A549 (cell line): ENCODE measurements at regions not wholly inside any gene's neighbourhood (a gene's known extent, or its start where the extent isn't known, plus 50 kb on each side); places are given as distances from the start of the nearest gene placed in this dataset.

ENCODE experiments used
- ATAC-seq, 2 experiments: fragments of 200-7000 bp in 1 of 2; fragments of >200 bp in 1 of 2; cut with Nextera tagmentation in 1 of 2; cut with Tn5 transposase in 1 of 2; 3 replicates each; pipeline versions ENCODE4 v1.8.0 to v1.9.1; 2018 to 2020; ENCODE audit warnings: mild to moderate bottlenecking in 1 of 2, moderate library complexity in 1 of 2
- CTCF ChIA-PET: fragments of 300-600 bp; sonication (Branson Sonifier 250); formaldehyde crosslinking; extraction: SDS; loops from one replicate; lab custom pipeline; 2021; ENCODE audit warnings: antibody characterized with exemption, inconsistent platforms; lab: Yijun Ruan, JAX
- POLR2A ChIA-PET: fragments of 350-600 bp; formaldehyde crosslinking; extraction: SDS; loops from one replicate; lab custom pipeline; 2021; ENCODE audit warnings: antibody characterized with exemption, inconsistent platforms; lab: Yijun Ruan, JAX
- DNase-seq, 2 experiments: peaks; one replicate each; pipeline versions ENCODE4 v3.0.0 to v3.0.0-alpha.2; 2011 to 2016; ENCODE audit warnings: low read depth in 1 of 2, low spot score in 1 of 2
- FAIRE-seq: peaks from 2 replicates; lab custom pipeline; 2011; peaks lifted over from hg19 to GRCh38; lab: Jason Lieb, UNC
- H3K27ac ChIP-seq, 2 experiments: fragments of >200 bp; sonication (Bioruptor Twin); formaldehyde crosslinking; 3 replicates each; pipeline ENCODE4 v1.5.1; 2016 to 2017
- H3K4me1 ChIP-seq: fragments of >200 bp; sonication (Bioruptor Twin); formaldehyde crosslinking; 3 replicates; pipeline ENCODE4 v1.6.1; 2016
- H3K4me2 ChIP-seq: fragments of >200 bp; sonication (Bioruptor Twin); formaldehyde crosslinking; 3 replicates; pipeline ENCODE4 v1.6.1; 2016
- H3K4me3 ChIP-seq: fragments of >200 bp; sonication (Bioruptor Twin); formaldehyde crosslinking; 3 replicates; pipeline ENCODE4 v1.5.1; 2016
- H3K9me3 ChIP-seq: fragments of >200 bp; sonication (Bioruptor Twin); formaldehyde crosslinking; 3 replicates; pipeline ENCODE4 v1.6.1; 2016
- CEBPB ChIP-seq, 2 experiments: fragments of >200 bp in 1 of 2; sonication (Bioruptor Twin) in 1 of 2; formaldehyde crosslinking in 1 of 2; IDR thresholded peaks; 2 replicates each; pipeline ENCODE4 v1.6.1; 2012 to 2016
- EHMT2 ChIP-seq: fragments of 200-600 bp; sonication (generic); IDR thresholded peaks from 2 replicates; pipeline ENCODE4 v1.6.1; 2016; ENCODE audit warnings: antibody characterized with exemption, low read depth, mild to moderate bottlenecking, moderate library complexity
- FOSB ChIP-seq: fragments of 250-450 bp; sonication (Bioruptor Pico); IDR thresholded peaks from 2 replicates; pipeline ENCODE4 v1.5.0; 2020; ENCODE audit warnings: mild to moderate bottlenecking, moderate library complexity
- GATA3 ChIP-seq: IDR thresholded peaks from 2 replicates; pipeline ENCODE4 v1.6.1; 2012; ENCODE audit warnings: borderline replicate concordance
- HMGXB4 ChIP-seq: fragments of 250-450 bp; sonication (Bioruptor Pico); IDR thresholded peaks from 2 replicates; pipeline ENCODE4 v1.5.0; 2021; ENCODE audit warnings: mild to moderate bottlenecking, moderate library complexity, borderline replicate concordance
- JUN ChIP-seq, 2 experiments: fragments of >200 bp; sonication (Bioruptor Twin); formaldehyde crosslinking; IDR thresholded peaks; 2 replicates in 1 of 2; 3 replicates in 1 of 2; pipeline ENCODE4 v1.6.1; 2016 to 2017
- NR3C1 ChIP-seq: fragments of >200 bp; sonication (Bioruptor Twin); formaldehyde crosslinking; IDR thresholded peaks from 3 replicates; pipeline ENCODE4 v1.6.1; 2017
- POLR2AphosphoS2 ChIP-seq: conservative IDR thresholded peaks from 2 replicates; pipeline ENCODE4 v1.6.1; 2012; ENCODE audit warnings: low read length, improper control_type of control experiment, inconsistent platforms
- SREBF2 ChIP-seq: fragments of 450-650 bp; IDR thresholded peaks from 2 replicates; pipeline ENCODE4 v1.6.1; 2014; ENCODE audit warnings: mild to moderate bottlenecking, moderate library complexity
- ZC3H11A ChIP-seq: fragments of 450-650 bp; IDR thresholded peaks from 2 replicates; pipeline ENCODE4 v1.6.1; 2014; ENCODE audit warnings: antibody characterized with exemption, mild to moderate bottlenecking
- WGBS: methylation state at CpG from one replicate; pipeline ENCODE4 v1.1.6; 2017; ENCODE audit errors: missing lambda C conversion rate; 5-methylcytosine and 5-hydroxymethylcytosine counted together

- DNase-seq (no peak), FAIRE-seq (no peak), ATAC-seq (no peak)
- Histone ChIP-seq H3K4me2 (no peak overlapping the region), H3K4me1 (no peaks in the 10 kb centered on the region), H3K9me3 (no peaks in the 10 kb centered on the region), H3K4me3 (no peak overlapping the region), H3K27ac (no peak overlapping the region)
- POLR2A ChIA-PET = no interaction called here
- no peak for TF ChIP-seq JUN (IDR thresholded peaks at IDR 0.05)
- no peak for TF ChIP-seq EHMT2
- no peak for TF ChIP-seq NR3C1
- no peak for TF ChIP-seq ZC3H11A
- no peak for TF ChIP-seq HMGXB4 (CRISPR knock-in tag)
- no peak for TF ChIP-seq POLR2AphosphoS2
- TF ChIP-seq CEBPB (IDR thresholded peaks at IDR 0.05) = no peak
- TF ChIP-seq SREBF2 = no peak
- no peak for TF ChIP-seq GATA3
- TF ChIP-seq FOSB = no peak
- CTCF ChIA-PET = interaction anchor here (1.3 to 2.9 kb wide), 2 partner anchors 21 to 108 kb away, joined by 4 to 8 read pairs; partner anchors contain the start of gene SH3GLB1
- 54% methylated on average over 4 of the region's 6 CpGs for WGBS
These were observed 101.6 kb downstream of the SELENOF start for GRCh38 chr1:86812286-86812685.
